SHP77 (cell line): ENCODE measurements at regions not wholly inside any gene's neighbourhood (a gene's known extent, or its start where the extent isn't known, plus 50 kb on each side); places are given as distances from the start of the nearest gene placed in this dataset.

Experiments used
- DNase-seq, 2 experiments: peaks; one replicate each; lab custom pipeline; 2025; lab: John Stamatoyannopoulos, UW

GRCh38 chr10:131445623-131446022 lies 134.1 kb upstream of the TCERG1L start:
- DNase-seq: no peak

GRCh38 chr10:131446171-131446570 lies 134.7 kb upstream of the TCERG1L start:
- no peak for DNase-seq

GRCh38 chr10:131448171-131448570 lies 136.7 kb upstream of the TCERG1L start:
- DNase-seq: no peak

- DNase-seq: no peak
These were observed 137.4 kb upstream of the TCERG1L start for GRCh38 chr10:131448883-131449282.

- DNase-seq: no peak
These were observed 138.8 kb upstream of the TCERG1L start for GRCh38 chr10:131450216-131450765.

GRCh38 chr10:131451407-131452015 lies 140.0 kb upstream of the TCERG1L start:
- DNase-seq: no peak

- no peak for DNase-seq
These were observed 141.6 kb upstream of the TCERG1L start for GRCh38 chr10:131452926-131453720.

- DNase-seq: peak; percentile 3 to 5
These were observed 142.5 kb upstream of the TCERG1L start for GRCh38 chr10:131453721-131454634.

GRCh38 chr10:131456411-131456810 lies 144.9 kb upstream of the TCERG1L start:
- DNase-seq: no peak

- DNase-seq: no peak
These were observed 149.6 kb upstream of the TCERG1L start for GRCh38 chr10:131461093-131461492.

- no peak for DNase-seq
These were observed 153.3 kb upstream of the TCERG1L start for GRCh38 chr10:131464789-131465188.

- no peak for DNase-seq
These were observed 158.0 kb upstream of the TCERG1L start for GRCh38 chr10:131469551-131469950.

GRCh38 chr10:131473645-131474044 lies 162.1 kb upstream of the TCERG1L start:
- DNase-seq: no peak

GRCh38 chr10:131474416-131474815 lies 162.9 kb upstream of the TCERG1L start:
- DNase-seq: no peak

- DNase-seq: no peak
These were observed 163.5 kb upstream of the TCERG1L start for GRCh38 chr10:131475043-131475442.

GRCh38 chr10:131475803-131476202 lies 164.3 kb upstream of the TCERG1L start:
- no peak for DNase-seq

GRCh38 chr10:131477457-131478121 lies 166.1 kb upstream of the TCERG1L start:
- DNase-seq: no peak

- no peak for DNase-seq
These were observed 167.0 kb upstream of the TCERG1L start for GRCh38 chr10:131478377-131478989.

- no peak for DNase-seq
These were observed 168.5 kb upstream of the TCERG1L start for GRCh38 chr10:131480066-131480465.

GRCh38 chr10:131480861-131481260 lies 169.3 kb upstream of the TCERG1L start:
- DNase-seq: no peak

- no peak for DNase-seq
These were observed 174.2 kb upstream of the TCERG1L start for GRCh38 chr10:131485732-131486131.
